GM19468 (cell line): ENCODE measurements at regions not wholly inside any gene's neighbourhood (a gene's known extent, or its start where the extent isn't known, plus 50 kb on each side); places are given as distances from the start of the nearest gene placed in this dataset.

Experiments used
- ATAC-seq: cut with Tn5 transposase; IDR thresholded peaks from one replicate; pipeline ENCODE4 v1.9.1; 2021; ENCODE audit warnings: mild to moderate bottlenecking, moderate library complexity, moderate number of reproducible peaks; ENCODE audit not compliant: unreplicated experiment; ENCODE audit errors: extremely low read depth

DNA sequence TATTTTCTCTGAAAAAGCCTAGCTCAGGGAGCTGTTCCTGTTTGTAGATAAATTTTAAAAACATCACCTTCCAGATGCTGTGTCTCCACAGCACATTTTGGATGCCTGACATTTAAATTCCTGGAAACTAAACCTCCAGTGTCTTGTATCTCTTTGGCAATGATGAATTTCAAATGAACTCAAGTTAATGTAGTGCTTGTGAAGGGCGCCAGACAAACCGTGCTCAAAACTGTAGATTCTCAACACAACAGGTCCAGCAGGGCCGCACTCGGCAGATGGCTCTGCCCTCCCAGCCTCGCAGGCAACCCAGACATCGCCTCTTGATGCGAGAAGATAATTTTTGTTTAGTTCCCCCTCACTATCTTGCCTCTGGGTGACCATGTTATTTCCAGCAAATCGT is 432.9 kb downstream of the VRK1 start:
- ATAC-seq = no peak

DNA sequence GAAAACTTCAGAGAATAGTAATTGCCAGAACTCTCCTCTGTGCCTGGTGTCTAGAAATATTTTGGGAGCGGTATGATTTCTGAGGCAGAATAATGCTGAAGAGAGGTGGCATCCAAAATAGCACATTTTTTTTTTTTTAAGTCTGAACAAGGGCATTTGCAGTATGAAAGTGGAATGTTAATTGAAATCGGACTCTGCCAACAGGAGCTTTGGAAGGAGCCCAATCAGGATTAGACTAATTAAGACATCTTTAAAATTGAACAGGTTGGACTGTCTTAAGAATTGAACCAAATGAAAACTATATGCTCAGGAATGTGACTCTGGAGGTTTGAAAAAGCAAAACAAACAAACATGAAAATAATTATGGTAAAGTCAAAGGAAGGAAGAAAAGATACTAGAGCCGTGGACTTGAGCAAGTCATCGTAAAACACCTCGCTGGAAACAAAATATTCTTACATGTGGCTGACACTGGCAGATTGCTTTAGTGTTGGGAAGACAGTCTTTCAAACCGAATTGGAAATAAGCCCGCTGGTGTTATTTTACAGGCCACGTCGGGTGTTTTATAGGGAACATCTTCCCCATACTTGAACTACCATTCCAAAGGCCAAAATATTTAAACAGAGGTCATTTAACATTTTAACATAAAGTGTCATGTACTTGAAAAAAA is 436.3 kb downstream of the VRK1 start:
- ATAC-seq = no peak

DNA sequence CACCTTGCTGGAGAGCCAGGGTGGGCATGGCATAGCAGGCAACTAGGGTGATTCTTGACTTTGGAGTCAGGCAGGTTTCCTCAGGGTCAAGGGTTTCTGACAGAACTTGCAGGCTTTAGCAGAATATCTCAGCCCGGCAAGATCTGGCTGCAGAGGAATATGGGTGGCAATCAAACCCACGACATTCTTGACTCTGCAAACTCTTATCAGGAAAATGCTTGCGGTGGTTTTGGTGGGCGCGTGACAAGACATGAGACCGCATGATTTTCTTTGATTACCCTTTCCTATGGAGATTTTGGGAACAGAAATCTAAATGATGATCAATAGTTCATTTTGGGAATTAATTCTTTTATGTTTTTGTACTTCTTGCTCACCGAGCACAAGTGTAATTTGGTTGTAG is 449.5 kb downstream of the VRK1 start:
- ATAC-seq = no peak

DNA sequence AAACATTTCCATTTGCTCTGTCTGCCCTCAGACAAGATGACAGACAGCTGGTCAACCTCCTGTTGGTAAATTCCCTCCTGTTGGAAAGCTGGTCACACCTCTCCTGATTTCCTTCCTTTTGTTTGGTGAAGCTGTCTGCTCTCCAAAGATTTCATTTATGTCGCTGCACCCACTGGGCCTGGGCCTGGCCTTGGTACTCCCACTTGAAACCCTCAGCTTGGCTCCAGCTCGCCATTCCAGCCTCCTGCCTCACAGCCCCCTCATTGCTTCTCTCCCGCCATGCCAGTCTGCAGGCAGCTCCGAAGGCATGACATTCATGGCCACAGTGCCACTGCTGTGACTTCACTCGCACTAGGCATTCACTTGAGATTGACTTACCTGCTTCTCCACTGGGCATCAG is 451.8 kb downstream of the VRK1 start:
- no peak for ATAC-seq

DNA sequence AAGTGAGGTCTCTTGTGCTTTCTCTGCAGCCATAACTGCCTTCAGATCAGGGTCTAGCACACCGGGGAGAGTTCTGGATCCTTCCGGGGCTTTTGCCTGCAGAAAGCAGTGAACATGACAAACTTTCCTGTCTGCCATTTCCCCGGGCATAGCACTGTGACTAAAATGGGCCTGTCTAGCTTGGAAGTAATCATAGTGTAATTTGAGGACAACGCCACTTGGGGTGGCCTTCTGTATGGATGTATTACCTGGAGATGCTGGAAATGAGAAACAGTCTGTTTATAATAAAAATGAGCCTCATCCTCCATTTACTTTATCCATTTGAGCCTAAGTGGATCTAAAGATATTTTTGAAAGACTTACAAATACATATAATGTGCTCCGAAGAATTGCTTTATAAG is 453.7 kb downstream of the VRK1 start:
- ATAC-seq = no peak

DNA sequence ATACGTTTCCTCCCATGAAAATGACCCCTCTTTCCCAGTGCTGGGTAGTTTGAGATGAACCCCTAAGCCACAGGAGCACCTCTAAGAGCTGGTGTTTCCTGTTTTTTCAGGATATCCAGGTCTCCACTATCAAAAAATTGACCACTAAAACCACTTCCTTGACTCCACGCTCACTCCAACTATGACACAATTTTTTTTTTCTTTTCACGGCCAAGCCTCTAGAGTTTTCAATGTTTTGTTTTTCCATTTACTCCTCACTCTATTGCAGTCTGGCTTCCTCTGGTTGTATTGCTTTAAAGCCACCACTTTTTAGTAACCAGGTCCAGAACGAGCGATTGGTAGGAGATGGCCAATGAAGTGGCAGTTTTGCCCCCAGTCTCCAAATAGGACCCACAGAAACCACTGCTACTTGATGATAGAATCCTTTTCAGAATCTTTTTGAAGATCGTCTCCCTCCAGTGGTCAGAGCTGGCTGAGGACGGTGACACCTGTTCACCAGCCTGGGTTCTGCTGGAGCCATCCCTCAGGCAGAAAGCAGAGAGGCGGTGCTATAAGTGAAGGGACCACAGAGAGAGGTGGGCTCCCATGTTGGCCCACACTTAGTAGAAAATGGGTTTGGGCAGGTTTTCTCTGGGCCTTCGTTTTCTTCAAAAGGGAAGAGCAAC is 454.4 kb downstream of the VRK1 start:
- ATAC-seq = no peak

DNA sequence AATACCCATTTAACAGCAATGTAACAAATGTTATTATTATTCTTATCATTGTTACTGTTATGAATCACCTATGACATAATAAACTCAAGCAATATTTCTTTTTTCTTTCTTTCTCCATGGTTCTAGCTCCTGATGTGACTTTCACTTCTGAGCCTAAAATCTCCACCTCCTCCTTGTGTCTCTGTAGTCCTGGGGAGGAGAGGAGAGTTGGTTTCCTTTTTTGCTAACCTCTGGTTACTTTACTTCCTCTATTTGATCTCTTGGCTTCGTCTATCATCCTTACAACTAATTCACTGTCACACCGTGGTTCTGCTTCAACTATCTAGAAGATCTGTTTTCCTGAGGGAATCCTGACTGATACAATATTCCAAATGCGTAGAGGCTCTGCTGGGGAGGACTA is 456.6 kb downstream of the VRK1 start:
- ATAC-seq = no peak

DNA sequence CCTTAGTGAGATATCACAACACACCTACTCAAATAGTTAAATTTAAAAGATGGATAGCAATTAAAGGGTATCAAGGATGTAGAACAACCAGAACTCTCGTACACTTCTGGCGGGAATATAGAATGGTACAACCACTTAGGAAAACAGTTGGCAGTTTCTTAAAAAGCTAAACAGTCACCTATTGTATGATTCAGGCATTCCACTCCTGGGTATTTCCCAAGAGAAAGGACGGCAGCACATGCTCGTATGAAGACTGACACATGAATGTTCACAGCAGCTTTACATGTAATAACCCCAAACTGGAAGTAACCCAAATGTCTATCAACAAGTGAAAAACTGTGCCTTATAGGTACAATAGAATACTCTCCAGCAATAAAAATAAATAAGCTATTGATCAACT is 465.2 kb downstream of the VRK1 start:
- ATAC-seq = no peak

DNA sequence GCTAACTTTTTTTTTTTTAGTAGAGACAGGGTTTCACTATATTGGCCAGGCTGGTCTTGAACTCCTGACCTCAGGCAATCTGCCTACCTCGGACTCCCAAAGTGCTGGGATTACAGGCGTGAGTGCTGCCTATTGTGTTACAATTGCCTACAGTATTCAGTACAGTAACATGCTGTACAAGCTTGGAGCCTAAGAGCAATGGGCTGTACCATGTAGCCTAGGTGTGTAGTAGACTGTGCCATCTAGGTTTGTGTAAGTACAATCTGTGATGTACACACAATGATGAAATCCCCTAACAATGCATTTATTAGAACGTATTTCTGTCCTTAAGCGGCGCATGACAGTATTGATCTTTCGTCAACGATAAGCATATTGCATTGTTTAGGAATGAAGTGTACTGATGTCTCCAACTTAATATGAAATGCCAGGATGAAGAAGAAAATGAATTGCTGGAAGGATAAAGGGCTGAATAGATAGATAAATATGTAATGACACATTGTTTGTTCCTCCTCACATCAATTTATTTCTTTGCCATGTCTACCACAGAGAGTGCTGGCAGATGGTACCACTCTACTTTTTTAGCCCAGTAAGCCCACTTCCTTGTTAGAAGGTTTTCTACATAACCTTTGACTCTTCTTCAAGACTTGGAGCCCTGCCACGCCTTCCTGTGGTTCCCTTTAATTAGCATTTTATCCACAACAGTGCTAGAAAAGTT is 467.5 kb downstream of the VRK1 start:
- ATAC-seq = no peak

DNA sequence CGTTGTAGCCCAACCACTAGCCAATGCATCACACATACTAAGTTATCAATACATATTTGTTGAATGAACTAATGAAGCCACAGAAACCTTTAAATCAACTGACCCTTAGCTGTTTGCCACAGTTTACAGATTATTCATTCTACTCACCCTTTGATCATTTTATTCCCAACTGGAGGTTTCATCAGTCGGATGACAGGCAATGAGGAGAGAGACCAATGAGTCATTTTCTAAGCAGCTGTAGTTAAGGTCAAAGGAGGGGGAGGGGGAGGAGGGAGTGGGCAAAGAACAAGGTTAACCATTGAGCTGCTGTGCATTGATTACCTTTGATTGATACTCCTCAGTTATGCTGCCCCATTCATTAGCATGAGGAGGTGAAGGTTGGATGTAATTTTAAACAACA is 469.5 kb downstream of the VRK1 start:
- no peak for ATAC-seq

DNA sequence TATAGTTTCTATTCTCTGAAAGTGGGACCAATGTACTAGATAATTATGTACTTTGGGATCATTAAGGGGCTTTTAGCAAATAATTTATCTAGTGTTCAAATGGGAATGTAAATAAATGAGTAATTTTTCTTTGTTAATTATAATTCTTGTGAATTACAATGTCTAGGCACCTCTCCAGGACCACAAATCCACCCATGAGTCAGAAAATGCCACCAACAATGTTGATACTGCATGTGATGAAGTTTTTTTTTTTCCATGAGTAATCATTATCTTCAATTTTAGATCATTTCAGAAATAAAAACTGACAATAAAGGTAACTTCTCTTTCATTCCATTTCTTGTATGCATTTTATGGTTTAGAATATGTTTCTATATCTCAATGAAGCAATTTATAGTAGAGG is 470.3 kb downstream of the VRK1 start:
- no peak for ATAC-seq

DNA sequence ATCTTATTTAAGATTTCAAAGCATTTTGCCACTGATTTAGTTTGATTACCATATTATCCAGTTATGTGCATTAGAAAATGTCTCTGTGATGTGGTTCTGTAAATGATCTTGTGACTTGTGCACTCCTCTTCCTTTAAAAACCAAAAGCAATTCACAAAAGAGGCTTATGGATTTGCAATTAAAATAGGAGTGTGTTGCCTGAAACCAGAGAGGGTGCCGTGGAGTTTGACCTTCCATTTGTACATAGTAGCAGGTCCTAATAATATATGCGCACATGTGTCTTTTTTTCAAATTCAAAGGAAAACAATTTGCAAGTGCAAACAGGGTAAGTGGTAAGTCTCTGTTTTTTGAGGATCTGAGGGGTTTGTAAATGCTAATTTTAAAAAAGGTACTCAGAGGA is 470.9 kb downstream of the VRK1 start:
- no peak for ATAC-seq

DNA sequence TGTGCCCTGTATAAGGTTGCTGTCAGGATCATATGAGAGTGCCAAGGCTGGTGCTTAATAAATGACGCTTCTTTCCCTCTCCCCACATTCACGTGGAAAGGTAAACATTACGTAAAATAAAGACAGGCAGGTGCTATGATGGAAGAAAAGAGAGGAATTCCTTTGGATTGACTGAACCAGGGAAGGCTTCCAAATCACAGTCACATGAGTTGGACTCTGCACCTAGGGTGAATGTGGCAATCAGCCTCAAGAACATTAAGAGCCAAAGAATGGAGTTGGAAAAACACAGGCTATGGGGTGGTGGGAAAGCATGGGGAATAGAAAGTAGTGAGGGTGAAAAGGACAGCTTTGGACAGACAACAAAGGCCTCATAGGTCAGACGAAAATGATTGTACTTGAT is 473.1 kb downstream of the VRK1 start:
- no peak for ATAC-seq

DNA sequence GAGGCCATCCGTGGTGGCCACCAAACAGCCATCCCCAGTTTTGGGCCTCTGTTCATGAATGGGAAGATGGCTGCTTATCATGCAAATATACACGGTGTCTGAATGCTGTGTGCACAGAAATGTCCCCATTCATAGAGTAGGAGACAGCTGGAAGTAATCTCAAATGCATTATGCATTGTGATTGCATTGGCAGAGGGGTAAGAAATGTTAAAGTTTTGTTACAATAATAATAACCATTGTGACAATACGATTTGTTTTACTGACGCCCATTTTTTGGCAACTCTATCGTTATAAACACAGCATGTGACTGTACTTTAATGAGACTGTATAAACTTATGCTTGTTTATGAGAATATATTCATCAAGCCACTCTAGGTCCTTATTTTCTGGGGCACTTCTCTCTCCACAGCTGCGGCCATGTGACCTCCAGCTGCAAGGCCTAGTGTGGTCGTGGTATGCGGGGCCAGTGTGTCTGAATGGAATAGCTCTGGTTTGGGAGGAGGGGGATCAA is 474.3 kb downstream of the VRK1 start:
- no peak for ATAC-seq

DNA sequence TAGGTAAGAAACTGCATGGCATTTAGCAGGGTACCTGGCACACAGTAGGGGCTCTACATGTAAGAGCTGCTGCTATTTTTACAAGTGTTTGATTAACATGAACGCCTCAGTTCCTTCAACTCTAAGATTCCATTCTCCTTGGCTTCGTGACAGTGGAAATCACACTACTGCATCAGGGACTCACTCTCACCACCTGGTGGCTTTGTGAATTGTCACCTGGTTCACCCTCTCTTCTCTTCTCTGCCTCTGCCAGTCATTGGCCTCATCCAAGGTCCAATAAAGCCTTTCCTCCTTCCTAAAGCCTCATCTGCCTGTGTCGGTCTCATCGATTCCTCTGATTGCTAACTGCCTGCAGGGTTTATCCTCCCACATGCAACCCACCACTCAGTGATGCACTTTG is 476.4 kb downstream of the VRK1 start:
- no peak for ATAC-seq

DNA sequence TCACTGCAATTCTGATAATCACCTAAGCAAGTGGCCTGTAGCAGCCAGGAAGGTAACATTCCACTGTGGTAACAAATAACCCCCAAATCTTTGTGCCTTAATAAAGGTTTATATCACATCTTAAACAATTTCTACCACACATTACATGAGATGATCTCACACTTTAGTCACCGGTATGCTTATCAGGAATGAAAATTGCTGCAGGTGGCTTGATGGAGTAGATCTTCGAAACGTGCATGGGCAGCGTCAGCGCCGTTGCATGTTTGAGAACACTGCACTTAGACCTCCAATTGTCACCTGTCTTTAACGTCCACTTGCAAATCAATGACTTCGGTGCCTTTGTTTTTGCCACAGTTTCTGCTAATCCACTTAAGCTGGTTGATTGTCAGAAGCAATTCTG is 477.4 kb downstream of the VRK1 start:
- no peak for ATAC-seq

DNA sequence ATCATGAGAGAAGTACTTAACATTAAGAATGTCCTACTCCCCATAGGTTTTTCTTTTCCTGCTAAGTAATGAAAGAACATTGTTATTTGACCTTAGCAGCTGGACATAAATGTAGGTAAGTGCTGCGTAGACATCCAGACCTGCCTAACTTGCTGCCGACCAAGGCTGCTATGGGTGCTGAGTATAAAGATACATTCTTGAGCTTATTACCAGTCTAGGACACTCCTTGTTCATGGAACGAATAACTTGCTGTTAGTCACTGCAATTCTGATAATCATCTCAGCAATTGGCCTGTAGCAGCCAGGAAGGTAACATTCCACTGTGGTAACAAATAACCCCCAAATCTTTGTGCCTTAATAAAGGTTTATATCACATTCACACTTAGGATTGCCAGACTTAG is 478.1 kb downstream of the VRK1 start:
- ATAC-seq = no peak

DNA sequence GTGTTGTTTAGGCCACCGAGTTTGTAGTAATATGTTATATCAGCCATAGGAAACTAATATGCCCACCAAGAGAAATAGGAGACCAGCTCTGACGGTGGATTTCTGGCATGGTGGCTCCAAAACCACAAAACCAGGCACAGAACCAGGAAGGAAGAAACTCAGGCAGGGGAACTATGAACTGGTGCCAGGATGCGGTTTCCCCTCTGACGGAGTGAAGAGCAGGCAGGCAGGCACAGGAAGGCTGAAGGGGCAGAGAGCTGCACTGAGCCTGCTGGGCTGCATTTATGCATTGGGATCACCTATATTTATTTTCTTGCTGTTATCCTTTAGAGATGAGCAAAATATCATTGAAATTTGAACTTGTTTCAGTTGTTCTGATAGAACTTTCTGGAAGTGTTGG is 479.4 kb downstream of the VRK1 start:
- ATAC-seq = no peak

DNA sequence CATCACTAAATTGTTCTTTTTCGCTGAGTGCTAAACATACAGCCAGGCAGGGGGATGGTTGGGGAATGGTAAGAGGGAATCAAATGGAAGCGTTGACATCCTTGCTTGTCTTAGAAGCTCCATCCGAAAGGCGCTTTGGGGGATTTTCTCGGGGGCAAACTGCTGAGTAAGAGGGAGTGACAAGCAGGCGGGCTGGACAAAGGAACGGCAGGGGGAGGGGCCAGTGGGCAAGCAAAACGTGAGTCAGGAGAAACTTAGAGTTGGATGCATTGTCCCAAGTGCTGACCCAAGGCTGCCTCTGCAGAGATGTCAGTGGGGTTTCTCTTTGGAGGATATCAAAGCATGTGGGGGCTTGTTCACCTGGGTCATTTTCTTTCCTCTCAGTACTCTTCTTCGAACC is 480.5 kb downstream of the VRK1 start:
- no peak for ATAC-seq

DNA sequence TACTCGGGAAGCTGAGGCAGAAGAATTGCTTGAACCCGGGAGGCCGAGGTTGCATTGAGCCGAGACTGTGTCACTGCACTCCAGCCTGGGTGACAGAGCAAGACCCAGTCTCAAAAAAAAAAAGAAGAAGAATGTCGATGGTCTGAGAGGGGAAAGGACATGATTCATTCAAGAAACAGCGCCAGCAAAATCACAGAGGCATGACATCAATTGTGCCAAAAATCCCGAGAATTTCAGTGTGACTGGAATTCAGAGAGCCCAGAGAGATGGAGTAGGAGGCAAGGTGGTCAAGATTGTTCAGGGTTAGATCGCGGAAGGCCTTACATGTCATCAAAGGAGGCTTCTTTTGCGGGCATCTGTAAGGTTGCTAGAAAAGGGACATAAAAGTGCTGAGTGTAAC is 483.3 kb downstream of the VRK1 start:
- ATAC-seq = no peak

DNA sequence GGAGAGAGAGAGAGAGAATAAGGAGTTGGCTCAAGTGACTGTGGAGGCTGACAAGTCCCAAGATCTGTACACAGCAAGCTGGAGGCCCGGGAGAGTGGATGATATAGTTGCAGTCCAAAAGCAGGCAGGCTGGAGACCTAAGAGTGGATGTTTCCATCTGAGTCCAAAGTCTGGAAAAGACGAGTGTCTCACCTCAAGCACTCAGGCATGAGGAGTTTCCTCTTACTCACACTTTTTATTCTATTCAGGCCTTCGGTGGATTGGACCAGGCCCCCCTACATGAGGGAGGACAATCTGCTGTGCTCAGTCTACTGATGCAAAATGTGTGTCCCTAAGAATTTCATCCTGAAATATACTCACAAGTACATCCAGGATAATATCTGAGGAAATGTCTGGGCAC is 484.6 kb downstream of the VRK1 start:
- no peak for ATAC-seq
